AG08396 (cell line): ENCODE measurements at regions not wholly inside any gene's neighbourhood (a gene's known extent, or its start where the extent isn't known, plus 50 kb on each side); places are given as distances from the start of the nearest gene placed in this dataset.
"Not testable (repeated sequence)": the region's sequence is repeated elsewhere in the genome, so short reads cannot be mapped to it uniquely, and the experiment has no call there.

Experiments
- DNase-seq: peaks from one replicate; pipeline ENCODE4 v3.0.0; 2012; ENCODE audit warnings: low spot score, mixed read lengths

GRCh38 chr1:59214248-59215208 lies 82.4 kb upstream of the FGGY start:
- peak; percentile 47 for DNase-seq

- no peak for DNase-seq
Measured at GRCh38 chr1:59215766-59216291, 81.1 kb upstream of the FGGY start.

DNA sequence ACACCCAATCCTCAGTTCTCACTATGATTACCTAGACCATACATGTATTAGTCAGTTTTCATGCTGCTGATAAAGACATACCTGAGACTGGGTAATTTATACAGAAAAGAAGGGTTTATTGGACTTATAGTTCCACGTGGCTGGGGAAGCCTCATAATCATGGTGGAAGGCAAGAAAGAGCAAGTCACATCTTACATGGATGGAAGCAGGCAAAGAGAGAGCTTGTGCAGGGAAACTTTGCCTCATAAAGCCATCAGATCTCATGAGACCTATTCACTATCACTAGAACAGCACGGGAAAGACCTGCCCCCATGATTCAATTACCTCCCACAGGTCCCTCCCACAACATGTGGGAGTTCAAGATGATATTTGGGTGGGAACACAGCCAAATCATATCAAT lies 79.5 kb upstream of the FGGY start:
- not testable (repeated sequence) for DNase-seq

- DNase-seq = no peak
Measured at GRCh38 chr1:59218521-59219236, 78.2 kb upstream of the FGGY start.

GRCh38 chr1:59219916-59220315 lies 77.0 kb upstream of the FGGY start:
- DNase-seq = no peak

GRCh38 chr1:59220356-59220755 lies 76.5 kb upstream of the FGGY start:
- DNase-seq = no peak

DNA sequence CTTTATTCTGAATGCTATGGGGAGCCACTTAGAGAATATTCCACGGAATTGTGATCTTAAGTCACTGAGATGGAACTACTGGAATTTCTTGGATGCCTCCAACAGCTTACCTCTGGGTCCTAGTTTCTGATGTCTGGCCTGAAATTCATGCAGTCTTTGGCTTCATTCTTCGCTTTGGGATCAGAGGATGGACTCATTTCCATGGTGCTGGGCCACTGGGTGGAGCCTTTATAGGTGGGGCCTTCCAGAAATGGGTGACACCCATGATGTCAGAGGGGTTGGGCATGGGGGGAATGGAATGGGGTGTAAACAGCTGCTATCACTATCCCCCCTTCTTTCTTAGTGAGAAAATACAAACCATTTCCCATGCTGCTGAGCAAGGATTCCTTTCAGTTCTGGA lies 73.7 kb upstream of the FGGY start:
- DNase-seq = no peak

- no peak for DNase-seq
Measured at GRCh38 chr1:59223989-59224634, 72.8 kb upstream of the FGGY start.

DNA sequence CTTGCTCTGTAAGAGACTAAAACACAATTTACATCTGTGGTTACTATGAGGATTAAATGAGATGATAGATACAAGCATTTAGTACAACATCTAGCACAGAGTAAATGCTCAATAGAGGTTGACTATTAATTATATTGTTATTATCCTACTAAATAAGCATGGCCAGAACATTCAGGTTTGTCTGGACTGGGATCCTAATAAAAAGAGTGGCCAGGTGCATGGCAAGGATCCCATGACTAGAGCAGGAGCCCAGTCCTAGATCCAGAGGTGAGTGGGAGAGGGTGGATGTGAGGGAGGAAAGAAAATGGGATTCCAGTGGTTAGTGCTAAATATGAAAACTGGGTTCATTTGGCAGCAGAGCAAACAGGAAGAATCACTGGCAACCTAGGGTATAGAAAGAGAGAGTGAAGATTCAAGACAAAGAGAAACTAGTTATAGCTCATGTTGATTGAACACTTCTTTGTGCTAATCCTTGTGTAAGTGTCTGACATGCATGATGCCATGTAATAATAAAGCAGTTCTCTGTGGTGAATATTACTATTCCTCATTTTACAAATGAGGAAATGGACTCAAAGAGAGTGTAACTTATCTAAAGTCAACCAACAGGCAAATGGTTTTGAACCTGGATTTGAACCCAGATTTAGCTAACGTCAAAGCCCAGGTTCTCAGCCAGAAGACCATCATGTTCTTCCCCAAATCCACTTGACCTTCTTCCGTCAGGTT lies 71.1 kb upstream of the FGGY start:
- no peak for DNase-seq

GRCh38 chr1:59229138-59229537 lies 67.8 kb upstream of the FGGY start:
- DNase-seq = no peak

GRCh38 chr1:59230622-59231021 lies 66.3 kb upstream of the FGGY start:
- DNase-seq = no peak

GRCh38 chr1:59232216-59232615 lies 64.7 kb upstream of the FGGY start:
- no peak for DNase-seq

DNA sequence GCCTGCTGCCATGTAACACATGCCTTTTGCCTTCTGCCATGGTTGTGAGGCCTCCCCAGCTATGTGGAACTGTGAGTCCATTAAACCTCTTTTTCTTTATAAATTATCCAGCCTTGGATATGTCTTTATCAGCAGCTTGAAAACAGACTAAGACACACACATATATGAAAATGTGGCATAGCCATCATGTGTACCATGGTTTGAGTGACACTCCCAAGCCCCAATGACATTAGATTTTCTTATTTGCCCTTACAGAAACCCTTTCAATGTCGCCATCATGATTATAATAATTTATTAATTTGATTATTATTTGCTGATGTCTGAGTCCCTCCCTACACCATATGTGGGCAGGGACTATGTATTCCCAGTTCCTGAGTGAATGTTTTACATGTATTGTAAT lies 63.5 kb upstream of the FGGY start:
- DNase-seq = no peak

GRCh38 chr1:59236721-59237545 lies 60.0 kb upstream of the FGGY start:
- no peak for DNase-seq

- DNase-seq = no peak
Measured at GRCh38 chr1:59237900-59238299, 59.0 kb upstream of the FGGY start.

DNA sequence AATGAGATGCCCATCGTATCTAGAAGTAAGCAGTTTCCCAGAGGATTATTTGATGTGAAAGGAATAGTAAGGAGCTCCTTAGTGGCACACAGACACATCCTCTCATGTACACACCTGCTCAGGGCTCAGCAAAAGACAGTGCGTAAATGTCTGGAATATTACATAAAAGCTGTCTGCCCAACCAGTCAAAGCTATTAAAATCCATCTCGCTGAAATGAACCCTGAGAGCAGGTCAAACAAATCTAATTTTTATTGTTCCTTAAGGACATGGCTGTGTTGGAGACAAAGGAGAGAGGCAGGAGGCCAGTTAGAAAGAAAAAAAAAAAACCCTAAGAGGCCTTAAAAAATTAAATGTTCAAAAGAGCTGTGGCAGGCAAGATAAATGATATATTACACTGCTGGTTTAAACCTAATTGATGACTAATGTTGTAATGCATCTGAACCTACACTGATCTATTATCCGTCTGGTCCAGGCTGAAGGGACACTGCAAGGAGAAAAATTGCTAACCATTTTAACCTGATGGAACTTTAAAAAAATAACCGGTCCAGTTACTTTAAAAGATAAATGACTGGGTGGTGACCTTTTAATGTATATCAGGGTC lies 58.5 kb upstream of the FGGY start:
- DNase-seq = no peak

DNA sequence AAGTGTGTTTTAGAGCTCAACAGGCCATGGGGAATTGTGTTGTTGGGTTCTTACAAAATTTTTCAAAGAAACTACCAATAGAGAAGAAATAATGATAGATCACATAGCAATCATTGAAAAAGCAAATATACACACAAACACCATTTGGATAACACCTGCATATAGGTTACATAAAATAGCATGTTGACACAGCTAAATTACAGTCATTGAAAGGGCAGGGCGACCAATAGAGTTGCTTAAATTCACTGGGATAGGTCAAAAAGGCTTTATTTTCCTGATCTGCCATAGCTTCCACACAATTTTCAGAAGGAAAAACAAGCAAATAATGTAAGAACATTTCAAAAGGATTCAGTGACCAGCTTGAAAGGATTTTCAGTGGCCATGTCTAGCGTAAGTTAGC lies 57.9 kb upstream of the FGGY start:
- DNase-seq = no peak

DNA sequence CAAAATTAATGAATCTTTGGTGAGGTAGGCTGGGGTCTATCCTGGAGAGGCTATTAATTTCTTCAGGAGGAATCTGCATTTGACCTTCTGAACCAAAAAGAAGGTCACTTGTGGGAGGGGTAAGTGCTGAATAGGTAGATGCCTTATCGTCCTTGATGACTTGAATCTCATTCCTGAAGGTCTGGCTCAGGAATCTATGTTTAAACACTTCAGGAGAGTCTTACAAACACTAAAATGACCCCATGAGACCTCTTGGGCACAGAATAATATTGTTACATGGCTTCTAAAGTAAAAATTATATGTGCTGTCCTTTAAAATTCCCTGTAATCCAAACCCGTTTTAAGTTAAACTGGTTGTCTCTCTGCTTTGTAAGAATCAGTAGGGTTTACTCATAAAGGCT lies 55.0 kb upstream of the FGGY start:
- no peak for DNase-seq

GRCh38 chr1:59242370-59242769 lies 54.5 kb upstream of the FGGY start:
- DNase-seq = no peak

DNA sequence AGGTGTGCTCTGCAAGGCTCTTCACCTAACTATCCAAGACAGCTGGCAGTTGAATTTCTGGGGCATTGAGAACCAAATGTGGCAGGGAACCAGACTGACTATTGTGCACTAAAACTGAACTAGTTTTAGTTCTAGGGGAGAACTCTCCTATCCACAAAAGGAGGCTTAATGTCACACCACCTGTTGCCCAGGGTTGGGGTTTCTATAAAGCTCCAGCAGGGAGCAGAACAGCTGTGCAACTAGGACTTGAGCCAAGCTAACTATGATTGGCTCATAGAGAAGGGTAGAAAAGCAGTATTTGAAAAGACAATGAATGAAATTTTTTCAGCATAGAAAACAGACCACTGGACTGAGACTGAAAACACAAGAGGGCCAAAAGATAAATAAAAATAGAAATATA lies 53.3 kb upstream of the FGGY start:
- DNase-seq = no peak

DNA sequence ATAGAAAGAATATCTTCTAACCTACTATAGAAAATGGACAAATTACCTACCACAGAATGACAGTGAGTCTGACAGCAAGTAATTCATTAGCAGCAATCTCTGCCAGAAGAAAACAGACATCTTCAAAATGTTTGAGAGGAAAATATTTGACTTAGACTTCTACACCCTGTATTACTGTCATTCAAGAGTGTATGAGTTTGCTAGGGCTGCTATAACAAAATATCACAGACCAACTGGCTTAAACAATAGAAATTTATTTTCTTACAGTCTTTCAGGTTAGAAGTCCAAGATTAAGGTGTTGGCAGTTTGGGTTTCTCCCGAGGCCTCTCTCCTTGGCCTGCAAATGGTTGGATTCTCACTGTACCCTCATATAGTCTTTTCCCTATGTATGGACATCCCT lies 52.9 kb upstream of the FGGY start:
- DNase-seq = no peak
